Common myeloid progenitor, CD34-positive (primary cell): ENCODE measurements at regions not wholly inside any gene's neighbourhood (a gene's known extent, or its start where the extent isn't known, plus 50 kb on each side); places are given as distances from the start of the nearest gene placed in this dataset.

Experiments used
- CTCF ChIA-PET: fragments of 350-600 bp; sonication (Branson Sonifier 250); formaldehyde crosslinking; loops from one replicate; lab custom pipeline; 2021; ENCODE audit warnings: antibody characterized with exemption; lab: Charles Lee
- POLR2A ChIA-PET: fragments of 350-600 bp; sonication (Branson Sonifier 250); formaldehyde crosslinking; loops from one replicate; lab custom pipeline; 2021; ENCODE audit warnings: antibody characterized with exemption; lab: Charles Lee
- DNase-seq, 3 donors: peaks; one replicate each; pipeline versions ENCODE4 v3.0.0 to v3.0.0-alpha.2; 2013
- H3K27ac ChIP-seq, 2 experiments: 1 replicate in 1 of 2; 2 replicates in 1 of 2; pipeline ENCODE4 v1.7.0; 2013; ENCODE audit warnings: inconsistent platforms in 2 of 2, low read length in 2 of 2, mild to moderate bottlenecking in 2 of 2, low read depth in 1 of 2, moderate library complexity in 1 of 2; ENCODE audit not compliant: severe bottlenecking in 2 of 2, insufficient read depth in 1 of 2, poor library complexity in 1 of 2
- H3K27me3 ChIP-seq, 5 experiments: replicated peaks in 2 of 5; 1 replicate in 3 of 5; 2 replicates in 2 of 5; pipeline versions ENCODE4 v1.6.1 to v1.7.0; 2013; ENCODE audit warnings: low read length in 4 of 5, mild to moderate bottlenecking in 2 of 5, moderate library complexity in 2 of 5, inconsistent platforms in 1 of 5; ENCODE audit not compliant: insufficient read depth in 5 of 5, control insufficient read depth in 4 of 5
- H3K36me3 ChIP-seq, 4 experiments: 1 replicate in 2 of 4; 2 replicates in 2 of 4; pipeline versions ENCODE4 v1.6.1 to v1.7.0; 2013; ENCODE audit warnings: low read length in 3 of 4, control low read depth in 1 of 4, mild to moderate bottlenecking in 1 of 4; ENCODE audit not compliant: control insufficient read depth in 4 of 4, insufficient read depth in 4 of 4
- H3K4me1 ChIP-seq, 4 experiments: 1 replicate in 3 of 4; 2 replicates in 1 of 4; pipeline versions ENCODE4 v1.6.1 to v1.7.1; 2013; ENCODE audit warnings: low read length in 3 of 4, mild to moderate bottlenecking in 3 of 4, control low read depth in 1 of 4, inconsistent platforms in 1 of 4, moderate library complexity in 1 of 4; ENCODE audit not compliant: control insufficient read depth in 4 of 4, insufficient read depth in 4 of 4; ENCODE audit errors: control extremely low read depth in 1 of 4
- H3K4me3 ChIP-seq, 7 experiments: 1 replicate in 4 of 7; 2 replicates in 3 of 7; pipeline versions ENCODE4 v1.5.1 to v1.7.0; 2013; ENCODE audit warnings: mild to moderate bottlenecking in 7 of 7, low read length in 6 of 7, moderate library complexity in 6 of 7, inconsistent platforms in 2 of 7, low read depth in 2 of 7, control low read depth in 1 of 7; ENCODE audit not compliant: insufficient read depth in 4 of 7, control insufficient read depth in 1 of 7; ENCODE audit errors: extremely low read depth in 1 of 7
- H3K9me3 ChIP-seq, 5 experiments: 1 replicate in 4 of 5; 2 replicates in 1 of 5; pipeline versions ENCODE4 v1.6.1 to v1.7.1; 2013; ENCODE audit warnings: low read length in 4 of 5, mild to moderate bottlenecking in 2 of 5, inconsistent platforms in 1 of 5, low read depth in 1 of 5, moderate library complexity in 1 of 5; ENCODE audit not compliant: control insufficient read depth in 4 of 5, insufficient read depth in 2 of 5; ENCODE audit errors: control extremely low read depth in 1 of 5
- WGBS: methylation state at CpG from one replicate; pipeline ENCODE4 v1.1.5; 2013; ENCODE audit not compliant: insufficient coverage; 5-methylcytosine and 5-hydroxymethylcytosine counted together

DNA sequence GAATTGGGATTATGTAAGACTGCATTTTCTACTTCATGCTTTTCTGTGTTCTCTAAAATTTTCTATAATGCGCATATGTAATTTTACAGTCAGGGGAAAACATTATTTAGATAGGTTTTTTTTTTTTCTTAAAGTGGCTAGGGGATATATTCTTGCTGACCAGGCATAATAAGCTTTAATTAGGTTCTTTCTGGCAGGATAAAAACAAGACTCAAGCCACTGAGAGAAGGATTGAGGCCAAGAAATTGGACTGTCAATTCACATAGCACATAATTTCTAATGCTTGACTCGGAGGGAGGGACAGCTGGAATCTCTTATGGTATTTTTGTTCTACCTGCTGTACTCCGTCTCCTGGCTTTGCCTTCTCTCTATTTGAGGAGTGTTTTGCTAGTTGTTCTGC, 119.8 kb upstream of the NPVF start:
- no peak overlapping the region for H3K27ac ChIP-seq
- ChIA-PET POLR2A (no interaction called here), CTCF (interaction anchor here (1.4 kb wide), 1 partner anchor 42 kb away, joined by 3 read pairs; no protein-coding TSS in a partner anchor)

DNA sequence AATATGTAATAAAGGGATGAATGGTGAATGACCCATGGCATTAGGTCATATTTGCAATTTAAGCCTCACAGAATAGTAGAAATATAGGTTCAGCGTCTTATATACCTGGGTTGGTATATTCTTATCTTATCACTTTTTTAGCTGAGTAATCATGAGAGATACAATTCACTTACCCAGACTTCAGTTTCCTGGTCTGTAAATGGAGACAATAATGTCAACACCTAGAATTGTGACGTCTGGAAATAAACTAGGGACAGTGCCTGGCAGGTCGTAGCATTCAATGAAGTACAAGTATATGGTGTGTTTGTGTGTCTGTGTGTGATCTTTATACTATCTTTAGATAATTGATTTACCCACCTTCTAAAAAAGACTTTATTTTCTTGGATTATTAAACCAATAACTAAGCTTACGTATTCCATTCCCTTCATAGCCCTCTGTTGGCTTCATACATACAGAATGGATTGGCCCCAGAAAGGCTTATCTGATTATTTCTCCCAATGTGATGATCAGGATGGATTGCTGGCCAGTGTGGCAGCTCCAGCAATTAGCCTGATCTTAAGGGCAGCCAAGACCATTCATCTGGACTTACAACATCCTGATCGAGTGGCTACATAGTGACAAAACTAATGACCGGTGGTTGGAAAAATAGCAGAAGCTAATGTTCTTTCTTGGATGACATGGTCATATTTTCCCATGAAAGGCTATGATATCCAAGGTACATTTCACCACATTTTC, 121.2 kb upstream of the NPVF start:
- 100% methylated on average over 1 of the region's 6 CpGs for WGBS
- H3K27me3 ChIP-seq = peaks cover 0 to 3% (median 0%) of the 10 kb centered on the region in 5 experiments
- no peaks in the 10 kb centered on the region for H3K9me3 ChIP-seq
- H3K27ac ChIP-seq = no peak overlapping the region
- DNase-seq = no peak
- POLR2A ChIA-PET = no interaction called here
- no peak overlapping the region for H3K4me3 ChIP-seq
- H3K36me3 ChIP-seq = no peaks in the 10 kb centered on the region
- CTCF ChIA-PET = interaction anchor here (1.0 to 1.2 kb wide), 2 partner anchors 17 to 494 kb away, joined by 3 read pairs; no protein-coding TSS in a partner anchor
- no peaks in the 10 kb centered on the region for H3K4me1 ChIP-seq

More for the DNA sequence above, 119.8 kb upstream of the NPVF start:
- H3K27me3 ChIP-seq = peaks cover 0 to 3% (median 0%) of the 10 kb centered on the region in 5 experiments
- H3K4me1 ChIP-seq = no peaks in the 10 kb centered on the region
- no peak for DNase-seq
- no peak overlapping the region for H3K4me3 ChIP-seq
- H3K36me3 ChIP-seq = no peaks in the 10 kb centered on the region
- no peaks in the 10 kb centered on the region for H3K9me3 ChIP-seq
- WGBS = 100% methylated on average over 1 of the region's 3 CpGs

DNA sequence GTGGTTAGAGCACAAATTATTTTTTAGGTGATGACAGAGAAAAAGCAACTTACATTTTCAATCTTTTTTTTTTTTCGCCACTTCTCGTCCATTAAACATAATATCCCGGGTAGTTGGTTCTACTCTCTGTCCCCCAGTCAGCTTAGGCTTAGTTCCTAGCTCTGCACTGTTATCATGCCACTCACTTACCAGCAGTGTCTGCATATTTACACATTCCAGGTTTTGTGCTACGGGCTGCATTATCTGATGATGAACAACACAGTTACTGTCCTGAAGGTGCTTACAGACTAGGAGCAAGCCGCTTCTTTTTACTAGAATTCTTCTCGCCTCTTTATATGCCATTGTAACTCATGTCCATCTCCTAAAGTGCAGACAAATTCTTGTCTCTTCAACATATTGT, 121.8 kb upstream of the NPVF start:
- no peaks in the 10 kb centered on the region for H3K9me3 ChIP-seq
- H3K27ac ChIP-seq = no peak overlapping the region
- H3K36me3 ChIP-seq = no peaks in the 10 kb centered on the region
- ChIA-PET POLR2A (no interaction called here), CTCF (interaction anchor here (1.0 to 1.2 kb wide), 2 partner anchors 16 to 493 kb away, joined by 3 read pairs; no protein-coding TSS in a partner anchor)
- peaks cover 0 to 3% (median 0%) of the 10 kb centered on the region in 5 experiments for H3K27me3 ChIP-seq
- no peak overlapping the region for H3K4me3 ChIP-seq
- no peak for DNase-seq
- H3K4me1 ChIP-seq = no peaks in the 10 kb centered on the region
- 96% methylated on average over 4 of the region's 6 CpGs for WGBS

DNA sequence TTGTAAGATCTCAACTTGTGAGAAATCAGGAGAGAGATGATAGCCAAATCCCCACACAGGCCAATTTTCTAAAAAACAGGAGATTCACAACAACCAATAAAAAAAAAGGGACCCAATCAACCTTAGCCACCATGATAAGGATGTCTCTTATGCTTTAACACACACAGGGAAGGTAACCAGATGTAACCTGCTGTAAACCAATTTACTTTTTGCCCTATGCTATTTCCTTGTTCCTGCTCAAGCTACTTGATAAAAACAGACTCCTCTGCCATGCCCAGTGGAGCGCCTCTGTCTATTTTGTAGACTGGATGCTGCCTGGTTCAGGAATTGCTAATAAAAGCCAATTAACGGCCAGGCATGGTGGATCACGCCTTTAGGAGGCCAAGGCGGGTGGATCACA, 123.5 kb upstream of the NPVF start:
- 82% methylated on average over 1 of the region's 4 CpGs for WGBS
- Histone ChIP-seq H3K4me3 (no peak overlapping the region), H3K27ac (no peak overlapping the region), H3K4me1 (no peaks in the 10 kb centered on the region), H3K36me3 (no peaks in the 10 kb centered on the region), H3K27me3 (no peaks in the 10 kb centered on the region), H3K9me3 (no peaks in the 10 kb centered on the region)
- no peak for DNase-seq
- ChIA-PET POLR2A (no interaction called here), CTCF (no interaction called here)

DNA sequence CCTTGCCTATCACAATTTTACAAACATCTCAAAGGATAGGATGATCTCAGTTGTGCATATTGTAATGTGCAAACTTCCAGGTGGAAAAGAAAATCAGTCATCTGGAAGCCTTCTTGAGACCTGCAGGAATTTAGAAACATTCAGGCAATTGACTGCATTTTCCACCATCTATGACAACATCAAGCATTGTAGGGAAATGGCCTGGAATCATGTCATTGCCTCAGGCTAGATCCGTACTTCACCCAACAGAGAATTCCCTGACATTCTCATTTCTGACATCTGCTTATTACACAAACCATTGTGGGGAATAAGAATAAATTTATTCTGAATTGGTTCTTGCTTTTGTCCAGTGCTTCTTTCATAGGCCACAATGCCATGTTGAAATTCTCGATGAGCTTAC, 124.9 kb upstream of the NPVF start:
- Histone ChIP-seq H3K9me3 (no peaks in the 10 kb centered on the region), H3K27me3 (no peaks in the 10 kb centered on the region), H3K27ac (no peak overlapping the region), H3K4me3 (no peak overlapping the region), H3K4me1 (no peaks in the 10 kb centered on the region), H3K36me3 (no peaks in the 10 kb centered on the region)
- CTCF ChIA-PET = no interaction called here
- no CpG with 5 or more reads among the region's 2 CpGs for WGBS
- POLR2A ChIA-PET = no interaction called here
- no peak for DNase-seq

DNA sequence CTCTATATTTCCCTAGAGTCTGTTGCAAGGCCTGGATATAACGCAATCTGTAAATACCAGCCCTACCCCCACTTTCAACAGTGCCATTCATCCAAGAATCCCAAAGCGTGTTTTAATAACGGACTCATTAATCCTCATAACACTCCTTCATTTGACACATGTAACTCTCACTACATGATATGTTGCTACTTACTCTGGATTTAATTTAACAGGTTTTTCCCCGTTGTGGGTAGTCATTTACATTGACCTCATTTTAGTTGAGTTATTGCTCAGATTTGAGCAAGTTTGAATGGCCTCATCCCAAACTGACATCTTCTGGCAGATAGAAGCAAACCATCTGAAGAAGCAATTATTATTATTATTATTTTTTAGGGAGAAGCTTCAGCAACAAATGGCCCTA, 125.4 kb upstream of the NPVF start:
- 100% methylated on average over 3 of the region's 4 CpGs for WGBS
- CTCF ChIA-PET = no interaction called here

DNA sequence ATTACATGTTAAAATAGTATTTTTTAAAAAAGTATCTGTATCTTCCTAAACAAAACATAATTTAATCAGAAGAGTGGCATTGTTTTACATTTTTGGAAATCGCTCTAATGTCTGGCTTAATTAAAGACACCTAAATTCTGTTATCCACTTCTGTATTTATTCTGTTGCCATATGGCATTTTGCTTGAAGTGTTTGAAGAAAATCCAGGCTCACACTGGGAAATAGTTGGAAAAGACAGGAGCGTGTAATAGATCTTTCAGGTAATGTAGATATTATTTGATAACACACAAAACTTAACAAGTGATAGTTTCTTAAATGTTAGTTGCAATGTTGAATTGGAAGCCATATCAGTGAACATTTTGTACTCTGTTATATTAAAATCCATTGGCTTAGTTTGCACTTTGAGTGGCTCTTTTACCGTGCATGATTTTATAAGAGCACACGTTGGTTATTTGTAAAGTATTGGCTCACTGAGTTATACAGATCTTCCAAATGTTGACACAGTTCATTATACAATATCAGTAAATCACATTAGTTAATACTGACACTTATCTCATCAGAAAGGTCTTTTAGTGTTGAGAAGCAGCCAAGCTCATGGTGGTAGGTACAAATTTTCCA, 128.4 kb upstream of the NPVF start:
- ChIA-PET POLR2A (no interaction called here), CTCF (no interaction called here)
- no peaks in the 10 kb centered on the region for H3K36me3 ChIP-seq
- no peaks in the 10 kb centered on the region for H3K4me1 ChIP-seq
- H3K9me3 ChIP-seq = peaks cover 0 to under 1% (median 0%) of the 10 kb centered on the region in 5 experiments
- no peak for DNase-seq
- no CpG with 5 or more reads among the region's 4 CpGs for WGBS
- H3K4me3 ChIP-seq = no peak overlapping the region
- H3K27ac ChIP-seq = no peak overlapping the region
- no peaks in the 10 kb centered on the region for H3K27me3 ChIP-seq

More for the DNA sequence above, 125.4 kb upstream of the NPVF start:
- H3K4me1 ChIP-seq = no peaks in the 10 kb centered on the region
- no peak overlapping the region for H3K27ac ChIP-seq
- no peaks in the 10 kb centered on the region for H3K9me3 ChIP-seq
- H3K27me3 ChIP-seq = no peaks in the 10 kb centered on the region
- no peak for DNase-seq
- no peak overlapping the region for H3K4me3 ChIP-seq
- no peaks in the 10 kb centered on the region for H3K36me3 ChIP-seq
- POLR2A ChIA-PET = no interaction called here
